Breast epithelium (tissue), 4 donors: ENCODE measurements at regions not wholly inside any gene's neighbourhood (a gene's known extent, or its start where the extent isn't known, plus 50 kb on each side); places are given as distances from the start of the nearest gene placed in this dataset.
"Not testable (repeated sequence)": the region's sequence is repeated elsewhere in the genome, so short reads cannot be mapped to it uniquely, and the experiment has no call there.

Experiments used
- DNase-seq, 2 donors: peaks; one replicate each; pipeline ENCODE4 v3.0.0-alpha.2; 2019; ENCODE audit warnings: low spot score in 2 of 2
- H3K27ac ChIP-seq, 2 donors: fragments of 200-600 bp; sonication (generic) in 1 of 2; one replicate each; pipeline ENCODE4 v1.5.1; 2016 to 2019; ENCODE audit warnings: mild to moderate bottlenecking in 1 of 2
- H3K27me3 ChIP-seq, 2 donors: fragments of 200-600 bp; sonication (generic) in 1 of 2; one replicate each; pipeline versions ENCODE4 v1.5.1 to v1.6.0; 2017 to 2019; ENCODE audit warnings: control low read depth in 1 of 2, mild to moderate bottlenecking in 1 of 2
- H3K36me3 ChIP-seq: fragments of 200-600 bp; one replicate; pipeline ENCODE4 v1.5.1; 2019
- H3K4me1 ChIP-seq, 2 donors: fragments of 200-600 bp; sonication (generic); one replicate each; pipeline ENCODE4 v1.5.1; 2016 to 2019; ENCODE audit warnings: control low read depth in 1 of 2
- H3K4me3 ChIP-seq, 3 donors: fragments of 200-600 bp; sonication (generic); 1 replicate in 2 of 3; 2 replicates in 1 of 3; pipeline ENCODE4 v1.5.1; 2016 to 2019; ENCODE audit warnings: mild to moderate bottlenecking in 3 of 3, moderate library complexity in 2 of 3
- H3K9me3 ChIP-seq, 2 donors: fragments of 200-600 bp; sonication (generic) in 1 of 2; one replicate each; pipeline ENCODE4 v1.5.1; 2016 to 2019; ENCODE audit warnings: control low read depth in 1 of 2
- POLR2A ChIP-seq: fragments of 450-650 bp; IDR thresholded peaks from one replicate; pipeline ENCODE4 v1.6.1; 2016; ENCODE audit warnings: antibody characterized with exemption, mild to moderate bottlenecking, moderate library complexity
- POLR2AphosphoS5 ChIP-seq, 3 donors: sonication (generic); formaldehyde crosslinking; IDR thresholded peaks; one replicate each; pipeline ENCODE4 v1.6.1; 2017; ENCODE audit warnings: antibody characterized with exemption in 3 of 3
- intact Hi-C: fragments of 100-400 bp; cut with DNase I; formaldehyde crosslinking; loops from one replicate; pipeline ENCODE4 v1.15.1; 2023; ENCODE audit warnings: low total_unique reads
- TF ChIP-seq, protein P1 (sequence below), 3 donors: fragments of 450-650 bp; IDR thresholded peaks; one replicate each; pipeline ENCODE4 v1.5.1; 2016 to 2017; ENCODE audit warnings: antibody characterized with exemption in 3 of 3, mild to moderate bottlenecking in 3 of 3, moderate library complexity in 3 of 3

DNA sequence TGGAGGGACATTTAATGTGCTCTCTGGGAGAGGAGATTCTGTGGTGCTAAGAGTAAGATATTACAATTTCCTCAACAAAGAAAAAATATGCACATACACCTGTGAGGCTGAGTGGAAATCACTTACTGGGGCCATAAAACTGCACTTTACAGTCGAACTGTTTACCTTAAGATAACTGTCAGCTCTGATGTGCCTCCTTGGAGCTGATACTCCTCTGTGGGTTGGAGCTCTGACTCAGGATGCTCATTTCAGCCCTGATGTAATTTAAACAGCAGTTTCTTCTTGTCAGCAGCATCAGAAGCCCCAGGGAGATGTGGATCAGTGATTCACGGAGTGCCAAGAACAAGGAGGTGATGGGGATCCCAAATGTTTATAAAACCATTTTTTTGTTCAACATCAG lies 241.9 kb upstream of the SFRP2 start:
- Histone ChIP-seq H3K36me3 (no peaks in the 10 kb centered on the region), H3K27ac (no peak overlapping the region), H3K4me3 (no peak overlapping the region), H3K27me3 (no peaks in the 10 kb centered on the region), H3K4me1 (no peaks in the 10 kb centered on the region), H3K9me3 (no peaks in the 10 kb centered on the region)
- intact Hi-C loops, result no loop called here
- TF ChIP-seq POLR2AphosphoS5 (IDR thresholded peaks at IDR 0.05) (no peak), POLR2A (no peak)
- TF ChIP-seq, protein P1, sequence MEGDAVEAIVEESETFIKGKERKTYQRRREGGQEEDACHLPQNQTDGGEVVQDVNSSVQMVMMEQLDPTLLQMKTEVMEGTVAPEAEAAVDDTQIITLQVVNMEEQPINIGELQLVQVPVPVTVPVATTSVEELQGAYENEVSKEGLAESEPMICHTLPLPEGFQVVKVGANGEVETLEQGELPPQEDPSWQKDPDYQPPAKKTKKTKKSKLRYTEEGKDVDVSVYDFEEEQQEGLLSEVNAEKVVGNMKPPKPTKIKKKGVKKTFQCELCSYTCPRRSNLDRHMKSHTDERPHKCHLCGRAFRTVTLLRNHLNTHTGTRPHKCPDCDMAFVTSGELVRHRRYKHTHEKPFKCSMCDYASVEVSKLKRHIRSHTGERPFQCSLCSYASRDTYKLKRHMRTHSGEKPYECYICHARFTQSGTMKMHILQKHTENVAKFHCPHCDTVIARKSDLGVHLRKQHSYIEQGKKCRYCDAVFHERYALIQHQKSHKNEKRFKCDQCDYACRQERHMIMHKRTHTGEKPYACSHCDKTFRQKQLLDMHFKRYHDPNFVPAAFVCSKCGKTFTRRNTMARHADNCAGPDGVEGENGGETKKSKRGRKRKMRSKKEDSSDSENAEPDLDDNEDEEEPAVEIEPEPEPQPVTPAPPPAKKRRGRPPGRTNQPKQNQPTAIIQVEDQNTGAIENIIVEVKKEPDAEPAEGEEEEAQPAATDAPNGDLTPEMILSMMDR (IDR thresholded peaks at IDR 0.05), result no peak
- DNase-seq, result no peak

DNA sequence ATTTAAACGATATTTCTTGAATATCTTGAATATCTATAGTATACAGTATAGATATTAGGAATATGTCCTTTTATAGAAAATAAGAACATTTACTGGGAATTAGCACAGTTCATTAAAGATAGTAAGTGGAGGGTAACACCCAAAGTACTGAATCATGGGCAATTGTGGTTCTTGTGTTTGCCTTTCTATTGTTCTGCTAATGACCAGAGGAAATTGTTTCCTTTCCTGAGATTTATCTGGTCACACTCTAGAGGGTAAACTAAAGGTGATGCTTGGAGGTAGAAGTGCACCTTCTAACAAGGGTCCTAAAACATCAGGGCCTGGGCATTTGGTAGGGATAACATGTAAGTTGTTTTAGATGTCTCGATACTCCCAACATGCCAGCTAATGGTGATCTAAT lies 241.3 kb upstream of the SFRP2 start:
- intact Hi-C loops, result no loop called here
- Histone ChIP-seq H3K9me3 (no peaks in the 10 kb centered on the region), H3K36me3 (no peaks in the 10 kb centered on the region), H3K27ac (no peak overlapping the region), H3K27me3 (no peaks in the 10 kb centered on the region), H3K4me1 (no peaks in the 10 kb centered on the region), H3K4me3 (no peak overlapping the region)
- TF ChIP-seq, protein P1 (IDR thresholded peaks at IDR 0.05), result no peak
- TF ChIP-seq POLR2AphosphoS5 (IDR thresholded peaks at IDR 0.05) (no peak), POLR2A (no peak)
- no peak for DNase-seq

DNA sequence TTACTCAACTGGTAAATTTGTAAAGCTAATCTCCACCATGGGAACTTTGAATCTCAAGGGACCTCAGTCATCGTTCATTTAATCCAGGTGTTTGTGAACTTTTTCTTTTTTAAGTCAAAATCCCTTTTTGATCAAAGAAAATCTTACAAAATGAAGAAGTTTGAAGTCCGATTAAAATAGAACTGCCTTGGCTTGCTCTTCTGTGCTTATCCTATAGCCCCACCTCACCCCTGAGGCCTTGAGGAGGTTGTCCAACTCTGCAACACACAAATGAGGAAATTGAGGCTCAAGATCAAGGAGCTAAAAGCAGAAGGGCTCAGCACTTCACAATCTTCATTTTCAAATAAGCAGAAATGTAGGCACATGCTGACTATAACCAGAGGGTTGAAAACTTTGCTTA lies 240.3 kb upstream of the SFRP2 start:
- TF ChIP-seq POLR2A, result no peak
- TF ChIP-seq POLR2AphosphoS5 (IDR thresholded peaks at IDR 0.05), result no peak
- TF ChIP-seq, protein P1 (IDR thresholded peaks at IDR 0.05), result no peak

DNA sequence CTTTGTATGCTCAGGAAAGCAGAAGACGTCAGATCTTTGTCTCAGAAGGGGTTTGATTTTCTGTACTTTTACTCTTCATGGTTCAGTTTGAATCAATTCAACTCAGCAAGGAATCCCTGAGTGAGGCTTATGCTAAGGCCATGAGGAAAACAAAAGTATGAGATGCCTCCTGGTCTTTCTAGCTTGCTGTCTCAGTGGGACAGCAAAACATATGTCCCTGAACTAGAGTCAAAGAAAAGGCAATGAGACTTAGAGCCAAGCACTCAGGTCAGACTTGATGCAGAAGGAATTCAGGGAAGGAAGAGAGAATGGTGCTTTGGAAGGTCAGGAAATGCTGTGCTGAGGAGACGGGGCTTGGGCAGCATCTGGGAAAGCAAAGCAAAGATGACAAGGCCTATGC lies 236.2 kb upstream of the SFRP2 start:
- TF ChIP-seq POLR2A (no peak), POLR2AphosphoS5 (IDR thresholded peaks at IDR 0.05) (no peak)
- TF ChIP-seq, protein P1 (IDR thresholded peaks at IDR 0.05), result no peak
- no peaks in the 10 kb centered on the region for H3K4me1 ChIP-seq
- no peak overlapping the region for H3K27ac ChIP-seq
- H3K4me3 ChIP-seq, result no peak overlapping the region
- H3K36me3 ChIP-seq, result no peaks in the 10 kb centered on the region
- no peaks in the 10 kb centered on the region for H3K27me3 ChIP-seq
- H3K9me3 ChIP-seq, result no peaks in the 10 kb centered on the region
- DNase-seq, result no peak
- intact Hi-C loops, result no loop called here

More for the DNA sequence above, 240.3 kb upstream of the SFRP2 start:
- H3K4me3 ChIP-seq, result no peak overlapping the region
- no peaks in the 10 kb centered on the region for H3K27me3 ChIP-seq
- H3K4me1 ChIP-seq, result no peaks in the 10 kb centered on the region
- no peak for DNase-seq
- no peaks in the 10 kb centered on the region for H3K36me3 ChIP-seq
- no peak overlapping the region for H3K27ac ChIP-seq
- intact Hi-C loops, result no loop called here
- no peaks in the 10 kb centered on the region for H3K9me3 ChIP-seq

DNA sequence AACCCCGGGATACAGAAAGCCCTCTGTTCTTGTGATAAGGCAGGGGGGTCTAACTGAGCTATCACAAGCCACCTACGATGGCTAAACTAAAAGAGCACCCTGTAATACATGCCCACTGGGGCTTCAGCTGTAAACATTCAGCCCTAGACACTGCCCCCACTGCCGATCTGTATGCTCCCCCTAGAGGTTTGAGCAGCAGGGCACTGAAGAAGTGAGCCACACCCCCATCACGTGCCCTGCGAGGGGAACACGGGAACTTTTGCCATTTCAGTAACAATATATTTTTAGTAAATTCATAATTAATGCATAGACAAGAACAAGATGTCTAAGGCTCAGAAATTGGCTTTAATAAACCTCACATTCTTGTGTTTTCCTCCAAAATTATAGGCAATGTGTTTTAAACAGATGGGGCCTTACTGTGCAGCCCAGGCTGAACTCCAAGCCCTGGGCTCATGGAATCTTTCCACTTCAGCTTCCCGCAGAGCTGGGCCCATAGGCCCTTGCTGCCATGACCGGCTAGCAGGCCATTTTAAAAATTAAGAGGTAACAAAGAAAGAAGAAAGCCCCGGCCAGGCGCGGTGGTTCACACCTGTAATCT lies 235.3 kb upstream of the SFRP2 start:
- Histone ChIP-seq H3K9me3 (no peaks in the 10 kb centered on the region), H3K4me1 (no peaks in the 10 kb centered on the region), H3K27me3 (no peaks in the 10 kb centered on the region), H3K36me3 (no peaks in the 10 kb centered on the region), H3K4me3 (peak overlapping the region in 2 of 3 donors; percentile 22 to 24), H3K27ac (peak overlapping the region; percentile 10 to 38)
- no peak for DNase-seq
- intact Hi-C loops, result no loop called here
- no peak for TF ChIP-seq POLR2AphosphoS5 (IDR thresholded peaks at IDR 0.05)
- TF ChIP-seq, protein P1 (IDR thresholded peaks at IDR 0.05), result peak in 1 of 3 donors; percentile 43

DNA sequence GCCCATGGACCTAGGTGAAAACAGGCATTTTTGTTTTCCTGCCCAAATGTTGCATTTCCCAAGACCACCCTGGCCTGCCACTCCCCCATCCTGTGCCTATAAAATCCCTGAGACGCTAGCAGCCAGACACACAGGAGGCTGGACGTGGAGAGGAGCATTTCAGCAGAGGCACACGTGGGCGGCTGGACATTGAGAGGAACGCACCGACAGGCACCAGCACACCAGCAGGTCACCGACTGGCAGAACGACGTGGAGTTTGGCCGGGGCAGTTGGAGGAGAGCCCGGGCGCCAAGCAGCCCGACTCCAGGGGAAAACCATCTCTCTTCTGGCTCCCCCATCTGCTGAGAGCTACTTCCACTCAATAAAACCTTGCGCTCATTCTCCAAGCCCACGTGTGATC lies 234.8 kb upstream of the SFRP2 start:
- H3K4me1 ChIP-seq, result not testable (repeated sequence)

More for the DNA sequence above, 234.8 kb upstream of the SFRP2 start:
- peak overlapping the region in 2 of 3 donors; percentile 22 to 24 for H3K4me3 ChIP-seq
- H3K9me3 ChIP-seq, H3K27me3 ChIP-seq, intact Hi-C loops, H3K36me3 ChIP-seq: not testable (repeated sequence)
- peak in 1 of 2 donors; percentile 24 for DNase-seq
- peak overlapping the region; percentile 10 to 38 for H3K27ac ChIP-seq
